Panc1 (cell line): ENCODE measurements at regions not wholly inside any gene's neighbourhood (a gene's known extent, or its start where the extent isn't known, plus 50 kb on each side); places are given as distances from the start of the nearest gene placed in this dataset.

ENCODE experiments used
- ATAC-seq: fragments of 200-7000 bp; cut with Tn5 transposase; 2 replicates; pipeline ENCODE4 v1.9.1; 2020; ENCODE audit warnings: mild to moderate bottlenecking, moderate library complexity
- BruUV-seq: library from RNA; stranded (reverse); fragments of 400-500 nt; replicated peaks from 2 replicates; lab custom pipeline; 2021; lab: Mats Ljungman, UMichigan
- CTCF ChIA-PET: fragments of 300-600 bp; sonication (Branson Sonifier 250); formaldehyde crosslinking; loops from one replicate; lab custom pipeline; 2022; ENCODE audit warnings: antibody characterized with exemption; lab: Charles Lee
- POLR2A ChIA-PET: fragments of 300-600 bp; sonication (Branson Sonifier 250); formaldehyde crosslinking; loops from one replicate; lab custom pipeline; 2022; ENCODE audit warnings: antibody characterized with exemption; lab: Charles Lee
- DNase-seq: peaks from one replicate; pipeline ENCODE4 v3.0.0-alpha.2; 2010; ENCODE audit warnings: low read depth, low spot score
- H3K27ac ChIP-seq: 2 replicates; pipeline ENCODE4 v1.5.1; 2011; ENCODE audit warnings: mild to moderate bottlenecking, low read length, inconsistent platforms
- H3K27me3 ChIP-seq: fragments of 200-500 bp; sonication (Bioruptor generic); 2 replicates; pipeline ENCODE4 v1.6.0; 2014; ENCODE audit warnings: low read length, inconsistent platforms; ENCODE audit not compliant: control insufficient read depth, insufficient read depth
- H3K36me3 ChIP-seq: fragments of 200-500 bp; sonication (Bioruptor generic); 2 replicates; pipeline ENCODE4 v1.5.1; 2014; ENCODE audit warnings: inconsistent platforms, mild to moderate bottlenecking, low read length, moderate library complexity; ENCODE audit not compliant: control insufficient read depth, insufficient read depth
- H3K4me1 ChIP-seq: 2 replicates; pipeline ENCODE4 v1.5.1; 2011; ENCODE audit warnings: inconsistent platforms, mild to moderate bottlenecking, low read length, moderate library complexity; ENCODE audit not compliant: control insufficient read depth, insufficient read depth
- H3K4me3 ChIP-seq, 2 experiments: 2 replicates each; pipeline ENCODE4 v1.5.1; 2011 to 2012; ENCODE audit warnings: low read depth in 2 of 2, low read length in 2 of 2, mild to moderate bottlenecking in 2 of 2, inconsistent platforms in 1 of 2, moderate library complexity in 1 of 2
- H3K9me3 ChIP-seq: fragments of 200-500 bp; sonication (Bioruptor generic); 2 replicates; pipeline ENCODE4 v1.5.1; 2014; ENCODE audit warnings: low read depth, mild to moderate bottlenecking, inconsistent platforms, low read length, moderate library complexity; ENCODE audit not compliant: control insufficient read depth, insufficient read depth
- POLR2AphosphoS5 ChIP-seq: IDR thresholded peaks from 2 replicates; pipeline ENCODE4 v1.6.1; 2012; ENCODE audit warnings: mild to moderate bottlenecking, low read depth, low read length, moderate library complexity
- SIN3A ChIP-seq: IDR thresholded peaks from 2 replicates; pipeline ENCODE4 v1.6.1; 2012; ENCODE audit warnings: low read depth, mild to moderate bottlenecking, low read length, moderate library complexity, borderline replicate concordance; ENCODE audit not compliant: insufficient read depth
- TCF7L2 ChIP-seq: IDR thresholded peaks from 2 replicates; pipeline ENCODE4 v1.6.1; 2011; ENCODE audit warnings: mild to moderate bottlenecking, low read depth, low read length, inconsistent platforms
- in situ Hi-C: cut with HindIII; loops from 2 replicates; pipeline ENCODE4 v1.10.0; 2016; ENCODE audit warnings: low sequenced_read_pairs, low pct_unique_long_range_greater_than_20kb
- intact Hi-C: fragments of 100-400 bp; cut with micrococcal nuclease; formaldehyde crosslinking; loops from one replicate; pipeline ENCODE4 v1.10.0; 2022; ENCODE audit not compliant: unreplicated experiment
- TF ChIP-seq, protein P1 (sequence below): fragments of 450-650 bp; IDR thresholded peaks from 2 replicates; pipeline ENCODE4 v1.5.1; 2017; ENCODE audit warnings: mild to moderate bottlenecking
- TF ChIP-seq, protein P2 (sequence below), 2 experiments: IDR thresholded peaks; 2 replicates each; pipeline ENCODE4 v1.6.1; 2011 to 2012; ENCODE audit warnings: low read depth in 2 of 2, control low read depth in 1 of 2, low read length in 1 of 2, mild to moderate bottlenecking in 1 of 2, moderate library complexity in 1 of 2; ENCODE audit not compliant: insufficient read depth in 1 of 2

DNA sequence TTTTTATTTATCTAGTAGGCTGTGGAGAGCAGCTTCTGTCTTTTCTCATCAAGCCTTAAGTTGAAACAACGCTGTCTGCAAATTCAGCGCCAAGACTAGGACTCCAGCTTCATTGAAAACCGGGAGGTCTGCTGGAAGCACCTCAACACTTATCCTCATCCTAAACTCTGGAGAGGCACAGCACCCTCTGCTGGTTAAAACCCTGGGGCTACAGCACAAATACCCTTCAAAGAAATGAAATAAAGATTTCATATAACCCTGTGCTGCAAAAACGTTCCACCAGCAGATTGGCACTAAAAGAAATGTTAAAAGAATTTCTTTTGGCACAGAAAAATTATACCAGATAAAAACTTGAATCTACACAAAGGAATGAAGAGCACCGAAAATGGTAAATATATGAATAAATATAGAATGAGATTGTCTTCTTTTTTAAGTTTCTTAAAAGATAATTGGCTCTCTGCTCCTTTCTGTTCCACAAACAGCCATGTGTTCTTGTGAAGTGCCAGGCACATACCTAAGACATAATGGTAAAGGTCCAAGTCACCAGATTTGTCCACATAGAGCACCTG lies 227.7 kb upstream of the SAMSN1 start:
- CTCF ChIA-PET, result no interaction called here
- ATAC-seq (no peak), DNase-seq (peak; percentile 7)
- H3K9me3 ChIP-seq, result no peaks in the 10 kb centered on the region
- in situ Hi-C loops (no loop called here), intact Hi-C loops (no loop called here)
- POLR2A ChIA-PET, result no interaction called here
- TF ChIP-seq, protein P1, sequence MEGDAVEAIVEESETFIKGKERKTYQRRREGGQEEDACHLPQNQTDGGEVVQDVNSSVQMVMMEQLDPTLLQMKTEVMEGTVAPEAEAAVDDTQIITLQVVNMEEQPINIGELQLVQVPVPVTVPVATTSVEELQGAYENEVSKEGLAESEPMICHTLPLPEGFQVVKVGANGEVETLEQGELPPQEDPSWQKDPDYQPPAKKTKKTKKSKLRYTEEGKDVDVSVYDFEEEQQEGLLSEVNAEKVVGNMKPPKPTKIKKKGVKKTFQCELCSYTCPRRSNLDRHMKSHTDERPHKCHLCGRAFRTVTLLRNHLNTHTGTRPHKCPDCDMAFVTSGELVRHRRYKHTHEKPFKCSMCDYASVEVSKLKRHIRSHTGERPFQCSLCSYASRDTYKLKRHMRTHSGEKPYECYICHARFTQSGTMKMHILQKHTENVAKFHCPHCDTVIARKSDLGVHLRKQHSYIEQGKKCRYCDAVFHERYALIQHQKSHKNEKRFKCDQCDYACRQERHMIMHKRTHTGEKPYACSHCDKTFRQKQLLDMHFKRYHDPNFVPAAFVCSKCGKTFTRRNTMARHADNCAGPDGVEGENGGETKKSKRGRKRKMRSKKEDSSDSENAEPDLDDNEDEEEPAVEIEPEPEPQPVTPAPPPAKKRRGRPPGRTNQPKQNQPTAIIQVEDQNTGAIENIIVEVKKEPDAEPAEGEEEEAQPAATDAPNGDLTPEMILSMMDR, result peak; percentile 40
- no peak for TF ChIP-seq SIN3A
- H3K27me3 ChIP-seq, result no peaks in the 10 kb centered on the region
- H3K27ac ChIP-seq, result no peak overlapping the region
- no peaks in the 10 kb centered on the region for H3K4me1 ChIP-seq
- BruUV-seq, result no TSS peak
- H3K36me3 ChIP-seq, result no peaks in the 10 kb centered on the region
- H3K4me3 ChIP-seq, result no peak overlapping the region

DNA sequence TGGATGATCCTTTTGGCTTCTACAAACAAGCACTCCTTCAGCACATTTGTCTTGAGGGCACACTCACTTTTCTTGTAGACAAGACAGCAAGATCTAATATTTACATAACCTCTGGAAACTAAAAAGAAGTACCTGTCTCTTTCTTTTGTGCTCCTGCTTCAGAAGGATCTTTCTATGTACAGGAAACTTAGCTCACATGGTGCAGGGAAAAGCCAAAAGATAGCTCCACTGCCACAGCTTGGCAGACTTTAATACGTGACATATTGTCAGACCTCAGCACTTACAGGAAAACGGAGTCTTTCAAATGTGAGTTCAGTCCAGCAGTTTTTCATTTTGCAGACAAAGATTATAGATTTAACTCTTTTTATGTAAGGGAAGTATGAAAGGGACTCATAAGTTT lies 225.5 kb upstream of the SAMSN1 start:
- H3K4me3 ChIP-seq, result no peak overlapping the region
- in situ Hi-C loops, result no loop called here
- CTCF ChIA-PET, result no interaction called here
- no peak for DNase-seq
- TF ChIP-seq, protein P2, sequence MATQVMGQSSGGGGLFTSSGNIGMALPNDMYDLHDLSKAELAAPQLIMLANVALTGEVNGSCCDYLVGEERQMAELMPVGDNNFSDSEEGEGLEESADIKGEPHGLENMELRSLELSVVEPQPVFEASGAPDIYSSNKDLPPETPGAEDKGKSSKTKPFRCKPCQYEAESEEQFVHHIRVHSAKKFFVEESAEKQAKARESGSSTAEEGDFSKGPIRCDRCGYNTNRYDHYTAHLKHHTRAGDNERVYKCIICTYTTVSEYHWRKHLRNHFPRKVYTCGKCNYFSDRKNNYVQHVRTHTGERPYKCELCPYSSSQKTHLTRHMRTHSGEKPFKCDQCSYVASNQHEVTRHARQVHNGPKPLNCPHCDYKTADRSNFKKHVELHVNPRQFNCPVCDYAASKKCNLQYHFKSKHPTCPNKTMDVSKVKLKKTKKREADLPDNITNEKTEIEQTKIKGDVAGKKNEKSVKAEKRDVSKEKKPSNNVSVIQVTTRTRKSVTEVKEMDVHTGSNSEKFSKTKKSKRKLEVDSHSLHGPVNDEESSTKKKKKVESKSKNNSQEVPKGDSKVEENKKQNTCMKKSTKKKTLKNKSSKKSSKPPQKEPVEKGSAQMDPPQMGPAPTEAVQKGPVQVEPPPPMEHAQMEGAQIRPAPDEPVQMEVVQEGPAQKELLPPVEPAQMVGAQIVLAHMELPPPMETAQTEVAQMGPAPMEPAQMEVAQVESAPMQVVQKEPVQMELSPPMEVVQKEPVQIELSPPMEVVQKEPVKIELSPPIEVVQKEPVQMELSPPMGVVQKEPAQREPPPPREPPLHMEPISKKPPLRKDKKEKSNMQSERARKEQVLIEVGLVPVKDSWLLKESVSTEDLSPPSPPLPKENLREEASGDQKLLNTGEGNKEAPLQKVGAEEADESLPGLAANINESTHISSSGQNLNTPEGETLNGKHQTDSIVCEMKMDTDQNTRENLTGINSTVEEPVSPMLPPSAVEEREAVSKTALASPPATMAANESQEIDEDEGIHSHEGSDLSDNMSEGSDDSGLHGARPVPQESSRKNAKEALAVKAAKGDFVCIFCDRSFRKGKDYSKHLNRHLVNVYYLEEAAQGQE (IDR thresholded peaks at IDR 0.05; ENCODE audit: insufficient read depth in 1 of 2, low read depth in 2 of 2, low read length in 1 of 2), result no peak
- TF ChIP-seq SIN3A (no peak), POLR2AphosphoS5 (no peak), TCF7L2 (no peak)
- TF ChIP-seq, protein P1, result no peak
- no peaks in the 10 kb centered on the region for H3K27me3 ChIP-seq
- ATAC-seq, result no peak
- intact Hi-C loops, result no loop called here
- POLR2A ChIA-PET, result no interaction called here
- no TSS peak for BruUV-seq
- no peaks in the 10 kb centered on the region for H3K9me3 ChIP-seq
- H3K4me1 ChIP-seq, result no peaks in the 10 kb centered on the region
- no peaks in the 10 kb centered on the region for H3K36me3 ChIP-seq
- no peak overlapping the region for H3K27ac ChIP-seq
